OCI-LY3 (cell line): ENCODE measurements at regions not wholly inside any gene's neighbourhood (a gene's known extent, or its start where the extent isn't known, plus 50 kb on each side); places are given as distances from the start of the nearest gene placed in this dataset.
A peak's percentile ranks its signal among the peaks of the same experiment; 100 is the strongest.

Experiments used
- H2AFZ ChIP-seq: fragments of 200-600, 300-600 bp; shearing (Covaris generic); 2 replicates; pipeline ENCODE4 v1.6.0; 2014; ENCODE audit warnings: antibody characterized with exemption, low read depth, low read length
- H3K27ac ChIP-seq: fragments of 200-600, 300-600 bp; sonication (generic); 2 replicates; pipeline ENCODE4 v1.5.1; 2014; ENCODE audit warnings: mild to moderate bottlenecking, low read length, moderate library complexity, mixed read lengths
- H3K27me3 ChIP-seq: fragments of 200-600, 300-600 bp; sonication (generic); 2 replicates; pipeline ENCODE4 v1.6.1; 2014; ENCODE audit warnings: low read depth, low read length, mixed read lengths
- H3K36me3 ChIP-seq: fragments of 200-600, 300-600 bp; sonication (generic); replicated peaks from 2 replicates; pipeline ENCODE3; 2014; ENCODE audit warnings: low read depth, low read length, mixed read lengths
- H3K4me1 ChIP-seq: fragments of 300-600, 200-600 bp; sonication (generic); 2 replicates; pipeline ENCODE4 v1.6.1; 2014; ENCODE audit warnings: low read length, mixed read lengths
- H3K4me2 ChIP-seq: fragments of 200-600, 300-600 bp; sonication (generic); 2 replicates; pipeline ENCODE4 v1.6.1; 2014; ENCODE audit warnings: low read length, mixed read lengths
- H3K4me3 ChIP-seq: fragments of 300-600, 200-600 bp; sonication (generic); 2 replicates; pipeline ENCODE4 v1.5.1; 2014; ENCODE audit warnings: antibody characterized with exemption, mild to moderate bottlenecking, low read length, moderate library complexity
- H3K79me2 ChIP-seq: fragments of 300-600, 200-600 bp; shearing (Covaris generic); 2 replicates; pipeline ENCODE4 v1.6.1; 2014; ENCODE audit warnings: mild to moderate bottlenecking, low read length, mixed read lengths
- H3K9ac ChIP-seq: fragments of 300-600, 200-600 bp; shearing (Covaris generic); 2 replicates; pipeline ENCODE4 v1.6.0; 2014; ENCODE audit warnings: mild to moderate bottlenecking, low read length, moderate library complexity
- H3K9me3 ChIP-seq: fragments of 200-600, 300-600 bp; shearing (Covaris generic); 2 replicates; pipeline ENCODE4 v1.6.1; 2014; ENCODE audit warnings: low read length, mixed read lengths; ENCODE audit not compliant: insufficient read depth
- H4K20me1 ChIP-seq: fragments of 200-600, 300-600 bp; sonication (generic); 2 replicates; pipeline ENCODE4 v1.6.1; 2016; ENCODE audit warnings: low read length, mixed read lengths; ENCODE audit not compliant: insufficient read depth
- CTCF ChIP-seq: fragments of 200-600, 300-600 bp; sonication (generic); IDR thresholded peaks from 2 replicates; pipeline ENCODE4 v1.5.1; 2014; ENCODE audit warnings: antibody characterized with exemption, low read length, low read depth
- EZH2phosphoT487 ChIP-seq: fragments of 200-600 bp; shearing (Covaris generic); IDR thresholded peaks from 2 replicates; pipeline ENCODE4 v1.6.1; 2018; ENCODE audit warnings: antibody characterized with exemption, mixed run types, low read depth

- no peak overlapping the region for H3K27ac ChIP-seq
These were observed 293.7 kb downstream of the RNF144B start for GRCh38 chr6:18680842-18681241.

GRCh38 chr6:18681832-18682503, 294.8 kb downstream of the RNF144B start:
- H3K27ac ChIP-seq: no peak overlapping the region

More at GRCh38 chr6:18680842-18681241, 293.7 kb downstream of the RNF144B start:
- Histone ChIP-seq H3K36me3 (no peaks in the 10 kb centered on the region), H3K9me3 (no peaks in the 10 kb centered on the region), H2AFZ (no peak overlapping the region), H3K4me1 (no peaks in the 10 kb centered on the region), H4K20me1 (no peaks in the 10 kb centered on the region), H3K4me3 (no peak overlapping the region), H3K27me3 (no peaks in the 10 kb centered on the region), H3K9ac (no peak overlapping the region), H3K79me2 (no peaks in the 10 kb centered on the region), H3K4me2 (no peak overlapping the region)
- TF ChIP-seq EZH2phosphoT487: no peak
- TF ChIP-seq CTCF: peak; percentile 50

GRCh38 chr6:18684343-18684742, 297.2 kb downstream of the RNF144B start:
- no peaks in the 10 kb centered on the region for H3K79me2 ChIP-seq
- H3K4me1 ChIP-seq: no peaks in the 10 kb centered on the region
- H3K36me3 ChIP-seq: no peaks in the 10 kb centered on the region
- no peak overlapping the region for H3K4me2 ChIP-seq
- H2AFZ ChIP-seq: no peak overlapping the region
- TF ChIP-seq CTCF: no peak
- no peaks in the 10 kb centered on the region for H4K20me1 ChIP-seq
- no peaks in the 10 kb centered on the region for H3K9me3 ChIP-seq
- H3K27me3 ChIP-seq: no peaks in the 10 kb centered on the region
- H3K27ac ChIP-seq: no peak overlapping the region
- no peak overlapping the region for H3K4me3 ChIP-seq
- H3K9ac ChIP-seq: no peak overlapping the region

More at GRCh38 chr6:18681832-18682503, 294.8 kb downstream of the RNF144B start:
- Histone ChIP-seq H2AFZ (no peak overlapping the region), H3K36me3 (no peaks in the 10 kb centered on the region), H4K20me1 (no peaks in the 10 kb centered on the region), H3K4me1 (no peaks in the 10 kb centered on the region), H3K27me3 (no peaks in the 10 kb centered on the region), H3K79me2 (no peaks in the 10 kb centered on the region), H3K9me3 (no peaks in the 10 kb centered on the region), H3K4me3 (no peak overlapping the region), H3K9ac (no peak overlapping the region), H3K4me2 (no peak overlapping the region)
- TF ChIP-seq EZH2phosphoT487 (no peak), CTCF (no peak)

GRCh38 chr6:18692929-18693685, 306.0 kb downstream of the RNF144B start:
- Histone ChIP-seq H3K4me2 (no peak overlapping the region), H3K27me3 (no peaks in the 10 kb centered on the region), H3K4me3 (no peak overlapping the region), H3K79me2 (no peaks in the 10 kb centered on the region), H3K27ac (no peak overlapping the region), H4K20me1 (no peaks in the 10 kb centered on the region), H3K9me3 (no peaks in the 10 kb centered on the region), H3K9ac (no peak overlapping the region), H3K36me3 (no peaks in the 10 kb centered on the region), H2AFZ (no peak overlapping the region), H3K4me1 (no peaks in the 10 kb centered on the region)
- TF ChIP-seq EZH2phosphoT487: no peak
- TF ChIP-seq CTCF: no peak
